Activated T-cell treated with anti-CD3 and anti-CD28 coated beads, Interleukin-2, amount 50 U/mL, for 72 hours (primary cell): ENCODE measurements at regions not wholly inside any gene's neighbourhood (a gene's known extent, or its start where the extent isn't known, plus 50 kb on each side); places are given as distances from the start of the nearest gene placed in this dataset.

Experiments used
- ATAC-seq, 2 donors: fragments of 150-1000 bp; cut with Tn5 transposase; replicated peaks in 1 of 2; 2 replicates each; pipeline ENCODE4 v1.10.0; 2021; ENCODE audit warnings: moderate library complexity in 2 of 2, mild to moderate bottlenecking in 1 of 2
- DNase-seq, 2 donors: peaks; one replicate each; pipeline ENCODE4 v3.0.0; 2021 to 2022; ENCODE audit warnings: mixed read lengths in 1 of 2
- H3K27ac Mint-ChIP-seq: one replicate; pipeline ENCODE4 v1.8.0; 2022; ENCODE audit warnings: mild to moderate bottlenecking, moderate library complexity, mixed read lengths
- H3K27me3 Mint-ChIP-seq: one replicate; pipeline ENCODE4 v1.8.0; 2022; ENCODE audit warnings: low read depth, mixed read lengths
- H3K36me3 Mint-ChIP-seq, 2 donors: one replicate each; pipeline ENCODE4 v1.8.0; 2022; ENCODE audit warnings: mixed read lengths in 2 of 2, mild to moderate bottlenecking in 1 of 2; ENCODE audit not compliant: insufficient read depth in 2 of 2
- H3K4me1 Mint-ChIP-seq: one replicate; pipeline ENCODE4 v1.8.0; 2022; ENCODE audit warnings: low read depth, mixed read lengths
- H3K4me3 Mint-ChIP-seq, 2 donors: one replicate each; pipeline ENCODE4 v1.8.0; 2022; ENCODE audit warnings: mild to moderate bottlenecking in 2 of 2, mixed read lengths in 2 of 2, moderate library complexity in 2 of 2
- H3K9me3 Mint-ChIP-seq, 2 donors: one replicate each; pipeline ENCODE4 v1.8.0; 2022; ENCODE audit warnings: mixed read lengths in 2 of 2

DNA sequence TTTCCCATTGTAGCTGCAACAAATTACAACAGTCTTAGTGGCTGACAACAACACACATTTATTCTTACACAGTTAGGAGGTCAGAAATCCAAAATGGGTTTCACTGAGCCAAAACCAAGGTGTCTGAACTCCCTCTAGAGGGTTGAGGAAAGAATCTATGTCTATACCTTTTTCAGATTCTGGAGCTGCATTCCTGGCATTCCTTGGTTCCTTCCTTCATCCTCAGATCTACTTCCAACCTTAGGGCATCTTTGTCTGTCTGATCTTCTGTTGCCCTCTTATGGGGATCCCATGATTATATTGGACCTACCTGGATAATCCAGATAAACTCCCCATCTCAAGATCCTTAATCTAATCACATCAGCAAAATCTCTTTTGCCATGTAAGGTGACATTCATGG lies 540.9 kb upstream of the MAP3K7 start:
- Mint-ChIP-seq H3K4me3 (no peak overlapping the region), H3K4me1 (no peaks in the 10 kb centered on the region), H3K36me3 (no peaks in the 10 kb centered on the region), H3K27ac (no peak overlapping the region), H3K27me3 (no peaks in the 10 kb centered on the region), H3K9me3 (no peaks in the 10 kb centered on the region)
- no peak for DNase-seq
- no peak for ATAC-seq

DNA sequence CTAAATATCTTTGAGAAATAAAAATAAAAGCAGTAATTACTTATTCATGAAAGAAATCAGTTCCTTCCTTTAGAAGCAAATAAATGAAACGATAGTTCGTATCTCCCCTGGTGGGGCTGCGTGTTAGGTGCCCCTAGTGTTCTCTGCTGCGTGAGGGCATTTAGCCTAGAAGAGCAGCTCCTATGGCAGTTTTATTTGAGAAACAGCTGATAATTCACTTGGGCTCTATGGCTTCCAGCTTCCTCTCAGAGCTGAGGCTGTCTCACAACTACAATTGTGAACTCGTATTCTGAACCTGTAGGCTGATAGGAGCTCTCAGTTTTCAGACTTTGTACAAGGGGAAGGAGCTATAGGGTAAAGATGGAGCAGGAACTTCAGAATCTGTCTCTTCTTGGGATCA lies 540.0 kb upstream of the MAP3K7 start:
- Mint-ChIP-seq H3K27ac (no peak overlapping the region), H3K4me3 (no peak overlapping the region), H3K36me3 (no peaks in the 10 kb centered on the region), H3K9me3 (no peaks in the 10 kb centered on the region), H3K27me3 (no peaks in the 10 kb centered on the region), H3K4me1 (no peaks in the 10 kb centered on the region)
- ATAC-seq (no peak), DNase-seq (no peak)

DNA sequence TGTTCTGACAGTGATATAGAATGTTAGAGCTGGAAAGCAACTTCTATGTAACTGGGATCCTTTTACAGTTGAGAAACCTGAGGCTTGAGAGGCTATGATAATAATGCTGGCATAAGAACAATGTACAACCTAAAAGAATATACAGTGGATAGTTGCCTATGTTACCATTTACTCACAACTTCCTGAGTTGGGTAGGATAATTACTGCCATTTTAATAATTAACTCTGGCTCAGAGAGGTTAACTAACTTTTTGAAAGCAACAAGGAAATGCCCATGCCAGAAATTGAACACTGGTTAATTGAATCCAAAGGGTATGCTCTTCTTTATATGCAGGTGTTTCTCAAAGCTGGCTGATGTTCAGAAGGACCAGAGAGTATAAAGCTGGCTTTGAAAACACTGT lies 530.7 kb upstream of the MAP3K7 start:
- Mint-ChIP-seq H3K36me3 (no peaks in the 10 kb centered on the region), H3K27me3 (no peaks in the 10 kb centered on the region)
- ATAC-seq: no peak

DNA sequence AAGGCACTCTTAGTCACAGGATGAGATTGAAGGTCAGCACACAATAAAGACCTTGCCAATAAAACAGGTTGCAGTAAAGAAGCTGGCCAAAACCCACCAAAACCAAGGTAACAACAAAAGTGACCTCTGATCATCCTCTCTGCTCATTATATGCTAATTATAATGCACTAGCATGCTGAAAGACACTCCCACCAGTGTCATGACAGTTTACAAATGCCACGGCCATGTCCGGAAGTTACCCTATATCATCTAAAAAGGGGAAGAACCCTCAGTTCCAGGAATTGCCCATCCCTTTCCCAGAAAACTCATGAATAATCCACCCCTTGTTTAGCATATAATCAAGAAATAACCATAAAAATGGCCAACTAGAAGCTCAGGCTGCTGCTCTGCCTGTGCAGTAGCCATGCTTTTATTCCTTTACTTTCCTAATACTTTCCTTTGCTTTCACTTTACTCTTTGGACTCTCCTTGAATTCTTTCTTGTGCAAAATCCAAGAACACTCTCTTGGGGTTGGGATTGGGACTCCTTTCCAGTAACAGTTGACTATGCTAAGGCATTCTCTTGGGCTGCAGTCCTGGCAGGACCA lies 527.3 kb upstream of the MAP3K7 start:
- H3K27me3 Mint-ChIP-seq: no peaks in the 10 kb centered on the region
- no peaks in the 10 kb centered on the region for H3K4me1 Mint-ChIP-seq
- H3K36me3 Mint-ChIP-seq: no peaks in the 10 kb centered on the region
- no peak for ATAC-seq
- no peak for DNase-seq
- no peak overlapping the region for H3K27ac Mint-ChIP-seq
- H3K4me3 Mint-ChIP-seq: no peak overlapping the region
- H3K9me3 Mint-ChIP-seq: peaks cover 0 to 1% of the 10 kb centered on the region in 2 donors

More for the DNA sequence above, 530.7 kb upstream of the MAP3K7 start:
- Mint-ChIP-seq H3K4me3 (no peak overlapping the region), H3K27ac (no peak overlapping the region), H3K4me1 (no peaks in the 10 kb centered on the region), H3K9me3 (peaks cover 0 to 1% of the 10 kb centered on the region in 2 donors)
- no peak for DNase-seq

DNA sequence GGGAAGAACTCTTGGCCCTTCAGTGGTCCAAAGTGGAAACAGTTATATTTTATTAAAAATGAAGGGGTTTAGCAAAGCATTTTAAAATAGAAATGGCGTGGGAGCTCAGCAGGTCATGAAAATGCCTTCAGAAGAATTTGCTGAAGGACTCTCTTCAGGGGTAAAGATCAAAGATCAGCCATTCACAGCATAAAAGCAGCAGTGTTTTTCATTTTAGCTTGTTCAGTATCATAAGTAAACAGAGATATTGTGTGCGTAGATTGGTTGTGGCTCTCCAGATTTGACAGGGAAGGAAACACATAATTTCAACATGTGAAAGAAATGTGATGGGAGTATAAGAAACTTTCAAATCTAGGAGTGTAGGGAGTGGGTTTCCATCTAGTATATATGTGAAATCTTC lies 519.2 kb upstream of the MAP3K7 start:
- no peaks in the 10 kb centered on the region for H3K4me1 Mint-ChIP-seq
- ATAC-seq (no peak), DNase-seq (no peak)
- no peaks in the 10 kb centered on the region for H3K27me3 Mint-ChIP-seq
- H3K27ac Mint-ChIP-seq: no peak overlapping the region
- no peak overlapping the region for H3K4me3 Mint-ChIP-seq
- H3K36me3 Mint-ChIP-seq: no peaks in the 10 kb centered on the region
- H3K9me3 Mint-ChIP-seq: no peaks in the 10 kb centered on the region

DNA sequence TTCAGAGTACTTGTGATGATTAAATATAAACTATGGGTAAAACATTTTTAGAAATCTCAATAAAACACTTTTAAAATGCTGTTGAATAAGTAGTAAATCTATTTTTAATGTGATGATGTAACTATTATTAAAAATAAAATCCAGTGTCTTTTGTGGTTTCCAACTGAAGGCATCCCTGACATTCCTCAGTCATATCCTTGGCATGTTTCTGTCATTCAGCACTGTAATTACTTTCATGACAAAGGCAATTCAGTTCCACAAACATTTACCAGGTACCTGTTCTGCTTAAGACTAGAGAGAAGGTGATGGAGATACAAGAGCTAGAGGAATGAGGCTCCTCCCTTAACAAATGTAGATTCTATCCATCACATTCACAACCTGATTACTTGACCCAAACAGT lies 518.7 kb upstream of the MAP3K7 start:
- DNase-seq (no peak), ATAC-seq (no peak)
- Mint-ChIP-seq H3K4me3 (no peak overlapping the region), H3K4me1 (no peaks in the 10 kb centered on the region), H3K27me3 (no peaks in the 10 kb centered on the region), H3K36me3 (no peaks in the 10 kb centered on the region), H3K27ac (no peak overlapping the region), H3K9me3 (no peaks in the 10 kb centered on the region)

DNA sequence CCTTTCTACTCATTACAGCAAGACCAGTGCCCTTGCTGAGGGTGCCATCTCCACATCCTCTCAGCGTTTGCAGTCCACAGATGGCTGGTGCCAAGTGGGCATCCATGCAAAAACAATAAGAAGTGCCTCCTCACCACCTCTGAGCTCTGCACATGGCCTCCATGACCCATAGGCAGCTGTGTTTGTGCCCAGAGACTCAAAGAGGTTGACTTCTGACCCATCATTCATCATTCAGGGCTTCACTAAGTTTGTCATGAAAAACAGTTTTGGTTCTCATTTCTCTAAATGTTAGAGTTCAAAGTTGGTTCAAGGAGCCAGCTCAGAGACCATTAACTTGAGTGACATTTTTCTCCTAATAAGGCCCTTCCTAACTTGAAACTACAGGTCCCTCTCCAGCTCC lies 512.6 kb upstream of the MAP3K7 start:
- Mint-ChIP-seq H3K36me3 (no peaks in the 10 kb centered on the region), H3K27me3 (no peaks in the 10 kb centered on the region), H3K9me3 (peaks cover 0 to 2% of the 10 kb centered on the region in 2 donors), H3K4me3 (no peak overlapping the region), H3K4me1 (no peaks in the 10 kb centered on the region), H3K27ac (no peak overlapping the region)
- DNase-seq: no peak
- no peak for ATAC-seq

DNA sequence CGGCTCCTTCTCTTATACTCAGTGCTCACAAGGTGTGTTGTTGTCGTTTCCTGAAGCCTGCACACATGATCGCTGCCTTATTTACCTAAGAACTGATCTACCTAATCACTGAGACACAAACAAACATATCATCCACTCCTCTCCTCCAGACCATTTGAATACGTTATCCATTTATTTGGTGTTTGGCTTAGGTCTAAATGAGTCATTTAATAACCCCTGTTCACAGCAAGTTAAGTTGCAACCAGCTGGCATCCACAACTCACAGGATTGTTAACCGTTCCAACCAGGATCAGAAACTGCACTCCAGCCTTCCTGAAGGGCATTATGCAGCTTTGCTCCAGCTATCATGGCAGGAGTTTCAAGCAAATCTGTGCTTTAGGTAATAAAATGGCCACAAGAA lies 511.1 kb upstream of the MAP3K7 start:
- H3K27ac Mint-ChIP-seq: no peak overlapping the region
- no peak for DNase-seq
- no peaks in the 10 kb centered on the region for H3K4me1 Mint-ChIP-seq
- no peaks in the 10 kb centered on the region for H3K36me3 Mint-ChIP-seq
- H3K9me3 Mint-ChIP-seq: peaks cover 0 to 2% of the 10 kb centered on the region in 2 donors
- no peak overlapping the region for H3K4me3 Mint-ChIP-seq
- no peak for ATAC-seq
- no peaks in the 10 kb centered on the region for H3K27me3 Mint-ChIP-seq

DNA sequence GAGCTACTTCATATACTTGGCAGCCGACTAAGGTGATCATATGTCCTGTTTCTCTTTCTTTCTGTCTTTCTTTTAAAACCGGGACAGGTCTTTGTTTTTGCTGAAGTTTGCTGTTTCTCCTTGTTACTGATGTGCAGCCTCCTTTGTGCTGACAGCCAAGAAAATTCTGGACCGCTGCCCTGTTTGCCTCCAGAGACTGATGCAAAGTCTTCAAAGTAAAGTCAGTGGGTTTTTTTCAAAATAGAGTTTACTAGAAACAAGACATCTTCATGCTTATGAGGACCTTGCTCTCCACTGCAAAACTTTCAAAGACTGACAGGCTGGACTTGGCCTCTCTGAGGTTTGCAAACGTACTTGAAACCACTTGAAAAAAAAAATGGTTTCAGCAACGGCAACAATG lies 510.5 kb upstream of the MAP3K7 start:
- no peak overlapping the region for H3K4me3 Mint-ChIP-seq
- no peaks in the 10 kb centered on the region for H3K4me1 Mint-ChIP-seq
- H3K36me3 Mint-ChIP-seq: no peaks in the 10 kb centered on the region
- peaks cover 0 to 2% of the 10 kb centered on the region in 2 donors for H3K9me3 Mint-ChIP-seq
- ATAC-seq (no peak), DNase-seq (no peak)
- no peak overlapping the region for H3K27ac Mint-ChIP-seq
- no peaks in the 10 kb centered on the region for H3K27me3 Mint-ChIP-seq

DNA sequence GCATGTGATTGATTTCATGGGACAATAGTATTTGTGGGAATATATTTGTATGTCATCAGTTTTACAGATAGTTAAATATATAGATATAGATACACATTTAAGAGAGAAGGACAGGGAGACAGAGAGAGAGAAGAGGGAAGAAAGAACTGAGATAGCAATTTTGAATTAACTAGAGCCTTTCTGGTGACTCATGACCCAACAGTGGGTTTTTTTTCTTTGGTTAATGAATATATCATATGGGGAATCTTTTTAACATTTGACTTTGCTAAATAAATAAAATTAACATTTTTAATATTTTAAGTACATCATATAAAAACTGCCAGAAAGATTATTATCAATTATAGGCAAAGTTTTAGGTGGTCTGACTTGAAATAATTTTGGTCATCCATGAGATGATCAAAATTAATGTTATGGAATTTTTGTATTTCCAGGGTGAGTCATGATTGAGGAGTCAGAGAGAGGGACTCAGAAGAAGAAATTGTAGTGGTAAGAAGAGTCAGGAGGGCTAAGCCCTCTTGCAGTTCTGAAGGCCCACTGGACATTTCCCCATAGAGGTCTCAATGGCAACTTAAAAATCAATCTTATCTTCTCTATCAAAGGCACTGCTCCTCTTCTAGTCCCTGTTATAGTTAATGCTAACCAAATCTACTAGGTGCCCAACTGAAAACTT lies 508.1 kb upstream of the MAP3K7 start:
- Mint-ChIP-seq H3K27ac (no peak overlapping the region), H3K4me3 (no peak overlapping the region), H3K4me1 (no peaks in the 10 kb centered on the region), H3K9me3 (peaks cover 0 to 2% of the 10 kb centered on the region in 2 donors), H3K36me3 (no peaks in the 10 kb centered on the region), H3K27me3 (no peaks in the 10 kb centered on the region)
- ATAC-seq (no peak), DNase-seq (no peak)

DNA sequence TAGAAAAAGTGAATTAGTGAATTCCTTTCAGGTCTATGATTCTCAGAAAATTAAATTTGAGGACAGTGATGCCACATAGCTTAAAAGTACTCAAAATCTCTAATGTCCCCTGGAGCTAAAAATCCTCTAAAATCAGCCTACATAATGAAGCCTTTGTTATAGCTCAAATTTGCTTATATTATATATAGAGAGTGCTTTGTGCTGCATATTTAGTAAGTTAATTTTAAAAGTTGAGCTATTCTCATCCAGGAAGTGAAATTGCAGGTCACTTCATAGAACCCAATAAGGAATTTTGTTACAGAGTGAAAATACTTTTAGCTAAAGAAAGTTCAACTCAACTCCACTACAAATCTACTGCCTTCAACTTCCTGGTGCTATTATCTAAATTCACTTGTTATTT lies 507.5 kb upstream of the MAP3K7 start:
- no peaks in the 10 kb centered on the region for H3K36me3 Mint-ChIP-seq
- H3K4me3 Mint-ChIP-seq: no peak overlapping the region
- peaks cover 0 to 1% of the 10 kb centered on the region in 2 donors for H3K9me3 Mint-ChIP-seq
- DNase-seq (no peak), ATAC-seq (no peak)
- H3K4me1 Mint-ChIP-seq: no peaks in the 10 kb centered on the region
- no peaks in the 10 kb centered on the region for H3K27me3 Mint-ChIP-seq
- no peak overlapping the region for H3K27ac Mint-ChIP-seq

DNA sequence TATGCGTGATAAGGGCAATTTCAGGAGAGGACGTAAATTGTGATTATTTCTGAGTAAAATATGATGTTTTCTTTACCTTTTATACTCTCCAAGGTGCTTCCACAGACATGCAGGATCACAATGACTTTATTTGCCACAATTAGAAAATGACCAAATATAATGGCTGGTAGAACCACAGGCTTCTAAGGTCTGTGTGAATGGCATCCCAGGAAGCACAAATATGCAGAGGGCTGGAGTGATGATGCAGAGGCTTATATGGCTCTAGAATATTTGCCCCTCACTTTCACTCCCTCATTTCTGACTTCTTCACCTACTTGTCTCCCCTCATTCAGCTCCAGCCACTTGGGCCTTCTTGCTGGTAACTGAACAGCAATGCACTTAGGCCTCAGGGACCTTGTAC lies 502.1 kb upstream of the MAP3K7 start:
- ATAC-seq: no peak
- Mint-ChIP-seq H3K36me3 (no peaks in the 10 kb centered on the region), H3K27me3 (no peaks in the 10 kb centered on the region), H3K4me1 (no peaks in the 10 kb centered on the region), H3K27ac (no peak overlapping the region), H3K9me3 (no peaks in the 10 kb centered on the region), H3K4me3 (no peak overlapping the region)
- no peak for DNase-seq

DNA sequence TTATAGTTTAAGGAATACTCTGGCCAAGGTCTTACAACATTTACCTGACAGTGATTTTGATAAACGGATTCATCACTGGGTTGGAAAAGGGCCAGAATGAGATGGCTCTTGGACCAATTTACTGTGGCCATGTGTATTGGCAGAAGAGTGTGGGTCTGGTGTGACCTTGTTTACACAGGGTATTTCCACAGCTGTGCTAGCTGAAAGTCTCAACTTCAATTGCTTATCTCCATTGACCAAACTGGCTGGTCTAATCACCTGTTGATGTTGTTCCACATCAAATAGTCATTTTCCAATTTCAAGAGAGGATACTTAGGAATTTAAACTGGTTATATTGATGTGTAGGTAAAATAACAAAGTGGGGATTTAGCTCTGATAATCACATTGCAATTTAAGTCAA lies 501.6 kb upstream of the MAP3K7 start:
- Mint-ChIP-seq H3K36me3 (no peaks in the 10 kb centered on the region), H3K27ac (no peak overlapping the region), H3K9me3 (no peaks in the 10 kb centered on the region), H3K27me3 (no peaks in the 10 kb centered on the region), H3K4me3 (no peak overlapping the region), H3K4me1 (no peaks in the 10 kb centered on the region)
- ATAC-seq: no peak
- DNase-seq: no peak

DNA sequence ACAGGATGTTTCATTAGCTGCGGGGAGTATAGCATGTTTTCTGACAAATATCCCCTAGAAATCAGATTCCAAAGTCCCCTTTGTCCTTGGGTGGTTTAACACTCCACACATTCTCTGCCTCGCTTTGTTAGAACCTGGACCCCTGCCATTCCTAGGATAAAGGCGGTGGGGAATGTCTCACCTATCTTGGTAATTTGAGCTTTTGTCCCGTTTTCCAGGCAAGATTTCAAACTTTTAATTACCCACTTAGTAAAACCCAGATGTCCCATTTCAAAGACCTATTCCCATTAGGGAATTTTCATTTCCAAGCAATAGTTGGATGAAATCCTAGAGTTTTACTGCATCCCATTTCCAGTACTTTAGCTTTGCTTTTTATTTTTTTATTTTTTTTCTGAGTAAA lies 501.0 kb upstream of the MAP3K7 start:
- H3K36me3 Mint-ChIP-seq: no peaks in the 10 kb centered on the region
- no peaks in the 10 kb centered on the region for H3K27me3 Mint-ChIP-seq
- no peak overlapping the region for H3K4me3 Mint-ChIP-seq
- no peaks in the 10 kb centered on the region for H3K9me3 Mint-ChIP-seq
- DNase-seq (no peak), ATAC-seq (no peak)
- no peaks in the 10 kb centered on the region for H3K4me1 Mint-ChIP-seq
- no peak overlapping the region for H3K27ac Mint-ChIP-seq
